ENCODE measurements at regions not wholly inside any gene's neighbourhood (a gene's known extent, or its start where the extent isn't known, plus 50 kb on each side); places are given as distances from the start of the nearest gene placed in this dataset.

DNA sequence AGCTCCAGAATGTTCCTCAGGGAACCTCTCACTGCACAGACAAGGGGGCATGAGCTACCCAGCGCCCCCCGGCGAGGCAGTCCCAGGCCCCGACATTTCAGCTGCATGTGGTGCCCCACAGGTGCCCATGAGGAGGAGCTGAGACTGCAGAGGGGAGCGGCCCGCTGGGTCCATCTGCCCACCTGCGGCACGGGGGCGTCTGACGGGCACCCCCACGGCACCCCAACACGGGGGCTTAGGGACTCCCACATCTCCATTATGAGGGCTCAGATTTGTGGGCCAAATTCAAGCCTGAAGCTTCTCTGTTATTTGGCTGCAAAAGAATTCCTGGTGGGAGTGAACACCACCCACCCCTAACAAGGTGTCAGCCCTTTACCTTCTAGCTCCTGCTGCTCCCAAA lies 258.4 kb downstream of the UACA start:
- Histone ChIP-seq H3K27ac (ENCODE audit: low read depth, low read length, severe bottlenecking) (peak overlapping the region; percentile 71), H3K4me3 (ENCODE audit: extremely low read depth, insufficient read depth, low read length, poor library complexity, severe bottlenecking) (no peak overlapping the region), H3K9me3 (ENCODE audit: control insufficient read depth, low read length) (peaks cover 6% of the 10 kb centered on the region), H3K4me1 (ENCODE audit: control insufficient read depth, insufficient read depth, low read length, poor library complexity, severe bottlenecking) (peaks cover 53% of the 10 kb centered on the region), H3K36me3 (ENCODE audit: control insufficient read depth, insufficient read depth, low read length) (no peaks in the 10 kb centered on the region)
- 78 to 86% methylated on average over 11 to 12 of the region's 12 CpGs for WGBS, 2 experiments (ENCODE audit: insufficient coverage in 2 of 2)

DNA sequence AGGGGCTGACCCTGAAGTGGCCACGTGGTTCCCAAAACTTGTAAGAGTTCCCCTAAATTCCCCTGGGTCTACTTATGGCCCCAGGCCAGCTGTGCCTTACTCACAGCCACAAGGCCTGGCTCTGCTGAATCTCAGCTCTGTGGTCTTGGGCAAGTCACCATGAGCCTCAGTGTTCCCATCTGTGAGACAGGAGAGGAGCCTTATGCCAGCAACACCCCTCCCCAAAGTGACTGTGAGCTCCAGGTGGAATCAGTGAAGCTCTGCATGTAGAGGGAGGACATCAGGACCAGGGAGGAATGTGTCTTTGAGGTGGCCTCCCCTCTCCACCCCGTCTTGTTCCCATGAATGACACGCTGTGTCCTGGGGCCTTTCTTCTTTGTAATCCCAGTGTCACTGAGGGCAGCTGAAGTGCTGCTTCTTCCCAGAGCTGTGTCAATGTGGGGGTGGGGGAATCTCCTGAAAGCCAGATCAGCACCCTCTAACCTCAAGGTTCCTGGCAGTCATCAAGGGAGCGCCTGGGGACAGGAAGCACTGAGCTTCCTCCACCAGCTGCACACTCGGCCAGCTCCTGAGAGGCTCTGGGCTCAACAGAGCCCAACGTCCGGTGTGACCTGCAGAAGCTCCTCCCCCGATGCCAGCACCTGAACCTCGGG lies 258.9 kb downstream of the UACA start:
- 52 to 73% methylated on average over 6 to 7 of the region's 9 CpGs for WGBS, 2 experiments (ENCODE audit: insufficient coverage in 2 of 2)
- Histone ChIP-seq H3K36me3 (ENCODE audit: control insufficient read depth, insufficient read depth, low read length) (no peaks in the 10 kb centered on the region), H3K27ac (ENCODE audit: low read depth, low read length, severe bottlenecking) (peak overlapping the region; percentile 30), H3K4me1 (ENCODE audit: control insufficient read depth, insufficient read depth, low read length, poor library complexity, severe bottlenecking) (peaks cover 53% of the 10 kb centered on the region), H3K4me3 (ENCODE audit: extremely low read depth, insufficient read depth, low read length, poor library complexity, severe bottlenecking) (no peak overlapping the region), H3K9me3 (ENCODE audit: control insufficient read depth, low read length) (peaks cover under 1% of the 10 kb centered on the region)

DNA sequence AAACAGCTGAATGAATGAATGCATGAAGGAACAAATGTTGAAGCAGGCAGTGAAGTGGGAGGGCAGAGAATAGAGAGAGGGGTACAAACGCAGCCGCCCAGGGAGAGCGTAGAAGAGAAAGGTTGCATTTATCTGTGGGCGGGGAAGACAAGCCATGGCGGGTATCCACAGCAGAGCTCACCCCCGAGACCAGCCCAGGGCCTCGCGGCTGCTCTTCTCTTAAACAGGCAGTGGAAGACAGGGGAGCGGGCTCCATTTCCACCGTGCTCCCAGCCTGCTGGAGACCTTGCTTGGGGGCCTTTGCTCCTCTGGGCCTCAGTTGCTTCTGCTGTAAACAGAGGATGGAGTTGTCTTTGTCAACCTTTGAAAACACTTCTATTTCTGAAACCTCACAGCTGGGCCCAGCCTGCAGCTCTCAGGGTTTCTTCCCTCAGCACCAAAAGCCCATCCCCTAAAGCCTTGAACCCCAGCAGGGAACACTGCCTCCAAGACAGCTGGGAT lies 259.5 kb downstream of the UACA start:
- WGBS, 2 experiments (ENCODE audit: insufficient coverage in 2 of 2) = 64 to 72% methylated on average over 7 to 10 of the region's 10 CpGs
- Histone ChIP-seq H3K27ac (ENCODE audit: low read depth, low read length, severe bottlenecking) (no peak overlapping the region), H3K36me3 (ENCODE audit: control insufficient read depth, insufficient read depth, low read length) (no peaks in the 10 kb centered on the region), H3K4me3 (ENCODE audit: extremely low read depth, insufficient read depth, low read length, poor library complexity, severe bottlenecking) (no peak overlapping the region), H3K4me1 (ENCODE audit: control insufficient read depth, insufficient read depth, low read length, poor library complexity, severe bottlenecking) (peaks cover 52% of the 10 kb centered on the region), H3K9me3 (ENCODE audit: control insufficient read depth, low read length) (no peaks in the 10 kb centered on the region)

- no peak overlapping the region for H3K4me3 ChIP-seq (ENCODE audit: extremely low read depth, insufficient read depth, low read length, poor library complexity, severe bottlenecking)
- WGBS, 2 experiments (ENCODE audit: insufficient coverage in 2 of 2) = 83 to 100% methylated on average over 1 to 4 of the region's 8 CpGs
- H3K4me1 ChIP-seq (ENCODE audit: control insufficient read depth, insufficient read depth, low read length, poor library complexity, severe bottlenecking) = peaks cover 46% of the 10 kb centered on the region
- H3K9me3 ChIP-seq (ENCODE audit: control insufficient read depth, low read length) = no peaks in the 10 kb centered on the region
- no peaks in the 10 kb centered on the region for H3K36me3 ChIP-seq (ENCODE audit: control insufficient read depth, insufficient read depth, low read length)
- H3K27ac ChIP-seq (ENCODE audit: low read depth, low read length, severe bottlenecking) = no peak overlapping the region
Observed at GRCh38 chr15:70503073-70503745, 260.1 kb downstream of the UACA start.

DNA sequence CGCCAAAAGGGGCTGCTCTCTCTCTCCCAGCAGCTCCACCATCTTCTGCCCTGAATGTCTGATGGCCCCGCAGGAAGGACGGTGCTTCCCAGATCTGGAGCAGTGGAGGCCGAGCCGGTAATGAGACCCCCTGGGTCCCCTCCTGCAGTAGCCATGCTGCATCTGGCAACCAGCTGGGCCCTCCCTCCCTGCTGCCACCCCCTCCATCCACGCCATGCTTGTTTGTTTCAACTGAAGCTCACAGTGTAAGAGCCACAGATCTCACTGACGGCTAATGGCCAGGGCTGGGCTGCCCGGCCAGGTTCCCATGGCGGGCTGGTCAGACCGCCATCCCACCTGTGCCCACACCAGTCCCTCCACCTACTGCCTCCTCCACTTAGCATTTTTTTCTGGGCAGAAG lies 260.8 kb downstream of the UACA start:
- no peak overlapping the region for H3K27ac ChIP-seq (ENCODE audit: low read depth, low read length, severe bottlenecking)
- no peaks in the 10 kb centered on the region for H3K36me3 ChIP-seq (ENCODE audit: control insufficient read depth, insufficient read depth, low read length)
- H3K4me1 ChIP-seq (ENCODE audit: control insufficient read depth, insufficient read depth, low read length, poor library complexity, severe bottlenecking) = peaks cover 39% of the 10 kb centered on the region
- no peak overlapping the region for H3K4me3 ChIP-seq (ENCODE audit: extremely low read depth, insufficient read depth, low read length, poor library complexity, severe bottlenecking)
- H3K9me3 ChIP-seq (ENCODE audit: control insufficient read depth, low read length) = no peaks in the 10 kb centered on the region
- WGBS, 2 experiments (ENCODE audit: insufficient coverage in 2 of 2) = 83 to 92% methylated on average over 6 to 10 of the region's 10 CpGs

GRCh38 chr15:70501849-70502248 lies 261.5 kb downstream of the UACA start:
- no peak overlapping the region for H3K4me3 ChIP-seq (ENCODE audit: extremely low read depth, insufficient read depth, low read length, poor library complexity, severe bottlenecking)
- H3K27ac ChIP-seq (ENCODE audit: low read depth, low read length, severe bottlenecking) = no peak overlapping the region
- H3K4me1 ChIP-seq (ENCODE audit: control insufficient read depth, insufficient read depth, low read length, poor library complexity, severe bottlenecking) = peaks cover 38% of the 10 kb centered on the region
- WGBS, 2 experiments (ENCODE audit: insufficient coverage in 2 of 2) = 94 to 100% methylated on average over 2 of the region's 4 CpGs
- H3K36me3 ChIP-seq (ENCODE audit: control insufficient read depth, insufficient read depth, low read length) = no peaks in the 10 kb centered on the region
- H3K9me3 ChIP-seq (ENCODE audit: control insufficient read depth, low read length) = no peaks in the 10 kb centered on the region

- Histone ChIP-seq H3K4me3 (ENCODE audit: extremely low read depth, insufficient read depth, low read length, poor library complexity, severe bottlenecking) (no peak overlapping the region), H3K9me3 (ENCODE audit: control insufficient read depth, low read length) (no peaks in the 10 kb centered on the region), H3K4me1 (ENCODE audit: control insufficient read depth, insufficient read depth, low read length, poor library complexity, severe bottlenecking) (peaks cover 38% of the 10 kb centered on the region), H3K36me3 (ENCODE audit: control insufficient read depth, insufficient read depth, low read length) (no peaks in the 10 kb centered on the region), H3K27ac (ENCODE audit: low read depth, low read length, severe bottlenecking) (no peak overlapping the region)
- WGBS, 2 experiments (ENCODE audit: insufficient coverage in 2 of 2) = 83% methylated on average over 2 of the region's 8 CpGs; no CpG with 5 or more reads in 1 of the 2 experiments
Observed at GRCh38 chr15:70501121-70501727, 262.1 kb downstream of the UACA start.

- Histone ChIP-seq H3K9me3 (ENCODE audit: control insufficient read depth, low read length) (no peaks in the 10 kb centered on the region), H3K36me3 (ENCODE audit: control insufficient read depth, insufficient read depth, low read length) (no peaks in the 10 kb centered on the region), H3K27ac (ENCODE audit: low read depth, low read length, severe bottlenecking) (no peak overlapping the region), H3K4me3 (ENCODE audit: extremely low read depth, insufficient read depth, low read length, poor library complexity, severe bottlenecking) (no peak overlapping the region), H3K4me1 (ENCODE audit: control insufficient read depth, insufficient read depth, low read length, poor library complexity, severe bottlenecking) (peaks cover 37% of the 10 kb centered on the region)
- 78% methylated on average over 2 of the region's 4 CpGs; no CpG with 5 or more reads in 1 of the 2 experiments for WGBS, 2 experiments (ENCODE audit: insufficient coverage in 2 of 2)
Observed at GRCh38 chr15:70499791-70500190, 263.6 kb downstream of the UACA start.

DNA sequence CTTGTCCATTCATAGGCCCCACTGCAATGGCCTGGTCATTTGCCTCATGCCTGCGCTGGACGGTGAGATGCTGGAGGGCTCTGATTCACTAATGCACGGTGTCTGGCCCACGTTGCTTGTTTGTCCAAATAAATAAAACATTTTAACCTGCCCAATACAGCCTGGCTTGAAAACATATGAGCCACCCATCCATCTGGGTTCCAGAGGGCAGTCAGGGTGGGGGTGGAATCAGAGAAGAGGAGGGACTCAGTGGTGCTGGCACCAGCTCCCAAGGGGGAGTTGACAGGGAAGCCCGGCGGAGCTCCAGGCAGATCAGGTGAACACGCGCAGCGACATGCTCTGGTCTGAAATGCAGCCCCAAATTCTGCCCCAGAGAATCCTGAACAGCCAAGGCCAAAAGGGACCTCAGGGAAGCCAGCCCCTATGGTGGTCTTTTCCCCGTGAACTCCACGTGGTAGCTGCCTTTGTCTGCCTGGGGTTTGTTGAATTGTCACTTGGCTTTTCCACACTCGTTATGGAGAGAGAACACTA lies 265.2 kb downstream of the UACA start:
- WGBS, 2 experiments (ENCODE audit: insufficient coverage in 2 of 2) = 94 to 95% methylated on average over 9 to 12 of the region's 12 CpGs
- Histone ChIP-seq H3K36me3 (ENCODE audit: control insufficient read depth, insufficient read depth, low read length) (no peaks in the 10 kb centered on the region), H3K9me3 (ENCODE audit: control insufficient read depth, low read length) (no peaks in the 10 kb centered on the region), H3K4me1 (ENCODE audit: control insufficient read depth, insufficient read depth, low read length, poor library complexity, severe bottlenecking) (peaks cover 35% of the 10 kb centered on the region), H3K27ac (ENCODE audit: low read depth, low read length, severe bottlenecking) (no peak overlapping the region), H3K4me3 (ENCODE audit: extremely low read depth, insufficient read depth, low read length, poor library complexity, severe bottlenecking) (no peak overlapping the region)

DNA sequence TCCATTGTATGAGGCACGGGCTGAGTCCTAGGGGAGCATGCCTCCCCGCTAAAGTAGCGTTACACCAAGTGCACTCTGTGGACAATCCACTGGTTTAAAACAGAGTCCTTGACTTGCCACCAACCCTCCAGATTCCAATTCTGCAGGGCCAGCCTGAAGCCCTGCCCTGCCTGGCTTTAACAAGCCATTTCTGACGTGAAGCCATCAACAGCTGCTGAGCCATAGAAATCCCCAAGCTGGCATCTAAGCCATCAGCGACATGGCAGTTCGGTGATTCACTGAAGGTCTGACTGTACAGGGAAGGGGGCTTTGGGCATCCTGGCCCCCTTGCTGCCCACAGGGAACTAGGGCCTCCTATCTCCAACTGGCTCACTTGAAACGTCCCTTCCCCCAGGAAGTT lies 265.7 kb downstream of the UACA start:
- WGBS, 2 experiments (ENCODE audit: insufficient coverage in 2 of 2) = 94 to 96% methylated on average over 5 to 7 of the region's 7 CpGs

More for the DNA sequence above, 265.7 kb downstream of the UACA start:
- no peaks in the 10 kb centered on the region for H3K9me3 ChIP-seq (ENCODE audit: control insufficient read depth, low read length)
- H3K36me3 ChIP-seq (ENCODE audit: control insufficient read depth, insufficient read depth, low read length) = no peaks in the 10 kb centered on the region
- H3K4me3 ChIP-seq (ENCODE audit: extremely low read depth, insufficient read depth, low read length, poor library complexity, severe bottlenecking) = no peak overlapping the region
- H3K4me1 ChIP-seq (ENCODE audit: control insufficient read depth, insufficient read depth, low read length, poor library complexity, severe bottlenecking) = peaks cover 39% of the 10 kb centered on the region
- H3K27ac ChIP-seq (ENCODE audit: low read depth, low read length, severe bottlenecking) = no peak overlapping the region

Data from mesodermal cell (in vitro differentiated cells).